Keratinocyte (primary cell): ENCODE measurements at regions not wholly inside any gene's neighbourhood (a gene's known extent, or its start where the extent isn't known, plus 50 kb on each side); places are given as distances from the start of the nearest gene placed in this dataset.
"Not testable (repeated sequence)": the region's sequence is repeated elsewhere in the genome, so short reads cannot be mapped to it uniquely, and the experiment has no call there.

Source experiments
- DNase-seq: peaks from one replicate; pipeline ENCODE4 v3.0.0-alpha.2; 2011; ENCODE audit warnings: low read depth, missing footprints, low spot score
- FAIRE-seq: peaks from 2 replicates; lab custom pipeline; 2011; peaks lifted over from hg19 to GRCh38; lab: Jason Lieb, UNC
- H2AFZ ChIP-seq: 2 replicates; pipeline ENCODE4 v1.6.0; 2012; ENCODE audit warnings: low read length, control low read depth, inconsistent platforms; ENCODE audit not compliant: control insufficient read depth
- H3K27ac ChIP-seq: 2 replicates; pipeline ENCODE4 v1.5.1; 2011; ENCODE audit warnings: low read length; ENCODE audit not compliant: control insufficient read depth, insufficient read depth
- H3K27me3 ChIP-seq: 3 replicates; pipeline ENCODE4 v1.6.0; 2011; ENCODE audit warnings: low read length; ENCODE audit not compliant: control insufficient read depth, insufficient read depth; ENCODE audit errors: extremely low read depth
- H3K36me3 ChIP-seq, 2 experiments: 2 replicates in 1 of 2; 3 replicates in 1 of 2; pipeline ENCODE4 v1.5.1; 2011; ENCODE audit warnings: low read length in 2 of 2, mild to moderate bottlenecking in 1 of 2; ENCODE audit not compliant: control insufficient read depth in 2 of 2, insufficient read depth in 2 of 2; ENCODE audit errors: extremely low read depth in 1 of 2
- H3K4me1 ChIP-seq: 3 replicates; pipeline ENCODE4 v1.5.1; 2011; ENCODE audit warnings: low read length; ENCODE audit not compliant: control insufficient read depth, insufficient read depth; ENCODE audit errors: extremely low read depth
- H3K4me2 ChIP-seq: 3 replicates; pipeline ENCODE4 v1.6.0; 2011; ENCODE audit warnings: low read depth, low read length; ENCODE audit not compliant: control insufficient read depth, insufficient read depth; ENCODE audit errors: extremely low read depth
- H3K4me3 ChIP-seq, 3 experiments: fragments of 200-600 bp in 1 of 3; sonication (generic) in 1 of 3; 2 replicates in 2 of 3; 3 replicates in 1 of 3; pipeline ENCODE4 v1.5.1; 2011 to 2016; ENCODE audit warnings: low read length in 3 of 3, mild to moderate bottlenecking in 3 of 3, control low read depth in 2 of 3, inconsistent platforms in 1 of 3, low read depth in 1 of 3, mixed read lengths in 1 of 3, mixed run types in 1 of 3, moderate library complexity in 1 of 3; ENCODE audit not compliant: control insufficient read depth in 2 of 3, insufficient read depth in 2 of 3; ENCODE audit errors: extremely low read depth in 1 of 3
- H3K79me2 ChIP-seq: 2 replicates; pipeline ENCODE4 v1.6.0; 2012; ENCODE audit warnings: low read length; ENCODE audit not compliant: control insufficient read depth, insufficient read depth
- H3K9ac ChIP-seq: 3 replicates; pipeline ENCODE4 v1.6.0; 2011; ENCODE audit warnings: low read length; ENCODE audit not compliant: control insufficient read depth, insufficient read depth; ENCODE audit errors: extremely low read depth
- H3K9me1 ChIP-seq: 3 replicates; pipeline ENCODE4 v1.6.0; 2011; ENCODE audit warnings: low read length; ENCODE audit not compliant: control insufficient read depth, insufficient read depth; ENCODE audit errors: extremely low read depth
- H3K9me3 ChIP-seq: 2 replicates; pipeline ENCODE4 v1.5.1; 2012; ENCODE audit warnings: low read depth, low read length; ENCODE audit not compliant: control insufficient read depth
- H4K20me1 ChIP-seq: 3 replicates; pipeline ENCODE4 v1.6.0; 2011; ENCODE audit warnings: low read length; ENCODE audit not compliant: control insufficient read depth, insufficient read depth; ENCODE audit errors: extremely low read depth
- EZH2 ChIP-seq: IDR thresholded peaks from one replicate; pipeline ENCODE4 v1.6.1; 2012; ENCODE audit warnings: inconsistent platforms, mild to moderate bottlenecking, low read length, moderate library complexity
- dilution Hi-C: fragments of 300-500 bp; cut with MboI; formaldehyde crosslinking; loops from one replicate; pipeline ENCODE4 v1.7.0; 2020; ENCODE audit warnings: low sequenced_read_pairs; ENCODE audit not compliant: extremely low pct_ligation_motif_present
- TF ChIP-seq, protein P1 (sequence below), 3 experiments: IDR thresholded peaks in 1 of 3; conservative IDR thresholded peaks in 1 of 3; optimal IDR thresholded peaks in 1 of 3; 2 replicates in 2 of 3; 3 replicates in 1 of 3; pipeline versions ENCODE3 to v1.5.1; 2011; ENCODE audit warnings: low read length in 3 of 3, mild to moderate bottlenecking in 3 of 3, moderate library complexity in 2 of 3, control low read depth in 1 of 3, inconsistent platforms in 1 of 3; ENCODE audit not compliant: insufficient read depth in 2 of 3; ENCODE audit errors: extremely low read depth in 1 of 3

DNA sequence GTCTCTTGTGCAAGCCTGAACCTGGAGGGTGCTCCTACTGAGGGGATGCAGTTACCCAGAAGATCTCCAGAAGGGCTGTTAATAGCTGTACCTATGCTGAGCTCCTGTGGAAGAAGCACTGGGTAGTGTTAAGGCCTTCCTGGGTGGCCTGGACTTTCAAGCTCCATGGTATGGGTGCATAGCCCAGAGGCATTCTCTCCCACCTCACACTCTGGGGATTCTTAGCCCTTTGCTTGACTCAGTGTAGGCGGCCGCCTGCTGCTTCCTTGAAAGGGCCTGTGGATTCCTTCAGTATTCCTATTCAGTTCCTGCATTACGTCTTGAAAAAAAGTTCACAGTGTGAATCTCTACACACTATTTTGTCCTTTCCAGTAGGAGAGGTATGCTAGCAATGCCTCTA lies 235.7 kb upstream of the MAGEB16 start:
- H3K9ac ChIP-seq = no peak overlapping the region
- no peaks in the 10 kb centered on the region for H3K36me3 ChIP-seq
- H3K27ac ChIP-seq = no peak overlapping the region
- no peak overlapping the region for H3K4me3 ChIP-seq
- TF ChIP-seq, protein P1, sequence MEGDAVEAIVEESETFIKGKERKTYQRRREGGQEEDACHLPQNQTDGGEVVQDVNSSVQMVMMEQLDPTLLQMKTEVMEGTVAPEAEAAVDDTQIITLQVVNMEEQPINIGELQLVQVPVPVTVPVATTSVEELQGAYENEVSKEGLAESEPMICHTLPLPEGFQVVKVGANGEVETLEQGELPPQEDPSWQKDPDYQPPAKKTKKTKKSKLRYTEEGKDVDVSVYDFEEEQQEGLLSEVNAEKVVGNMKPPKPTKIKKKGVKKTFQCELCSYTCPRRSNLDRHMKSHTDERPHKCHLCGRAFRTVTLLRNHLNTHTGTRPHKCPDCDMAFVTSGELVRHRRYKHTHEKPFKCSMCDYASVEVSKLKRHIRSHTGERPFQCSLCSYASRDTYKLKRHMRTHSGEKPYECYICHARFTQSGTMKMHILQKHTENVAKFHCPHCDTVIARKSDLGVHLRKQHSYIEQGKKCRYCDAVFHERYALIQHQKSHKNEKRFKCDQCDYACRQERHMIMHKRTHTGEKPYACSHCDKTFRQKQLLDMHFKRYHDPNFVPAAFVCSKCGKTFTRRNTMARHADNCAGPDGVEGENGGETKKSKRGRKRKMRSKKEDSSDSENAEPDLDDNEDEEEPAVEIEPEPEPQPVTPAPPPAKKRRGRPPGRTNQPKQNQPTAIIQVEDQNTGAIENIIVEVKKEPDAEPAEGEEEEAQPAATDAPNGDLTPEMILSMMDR (optimal IDR thresholded peaks at IDR 0.05 in 1 of 3, IDR thresholded peaks at IDR 0.05 in 1 of 3, conservative IDR thresholded peaks at IDR 0.05 in 1 of 3; ENCODE audit: extremely low read depth in 1 of 3, insufficient read depth in 2 of 3, low read length in 3 of 3) = no peak
- no peak for TF ChIP-seq EZH2
- no peaks in the 10 kb centered on the region for H3K9me3 ChIP-seq
- H2AFZ ChIP-seq = no peak overlapping the region
- FAIRE-seq (no peak), DNase-seq (no peak)
- H3K9me1 ChIP-seq = no peaks in the 10 kb centered on the region
- H3K27me3 ChIP-seq = no peaks in the 10 kb centered on the region
- dilution Hi-C loops = no loop called here
- no peak overlapping the region for H3K4me2 ChIP-seq
- no peaks in the 10 kb centered on the region for H4K20me1 ChIP-seq
- H3K4me1 ChIP-seq = no peaks in the 10 kb centered on the region
- no peaks in the 10 kb centered on the region for H3K79me2 ChIP-seq

DNA sequence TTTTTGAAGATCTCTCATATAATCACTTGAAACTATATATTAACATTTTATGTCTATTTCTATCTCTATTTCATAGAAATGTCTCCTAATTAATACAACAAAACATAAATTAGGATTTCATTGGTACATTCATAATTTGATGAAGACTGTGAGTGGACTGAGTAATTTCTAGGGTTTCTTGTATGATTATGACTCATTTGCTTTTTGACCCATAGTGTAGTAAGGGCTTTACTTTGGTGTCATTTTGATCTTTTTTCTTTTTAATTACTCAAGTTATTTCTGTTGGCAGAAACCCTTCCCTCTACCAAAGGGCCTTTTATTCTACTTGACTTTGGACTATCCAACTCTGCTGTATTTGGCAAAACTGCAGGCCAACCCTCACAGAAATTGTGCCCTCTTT lies 207.9 kb upstream of the MAGEB16 start:
- Histone ChIP-seq H4K20me1 (no peaks in the 10 kb centered on the region), H3K4me2 (no peak overlapping the region), H3K4me3 (no peak overlapping the region), H3K27ac (no peak overlapping the region), H3K79me2 (no peaks in the 10 kb centered on the region), H3K9ac (no peak overlapping the region), H3K9me3 (no peaks in the 10 kb centered on the region), H3K36me3 (no peaks in the 10 kb centered on the region), H3K9me1 (no peaks in the 10 kb centered on the region), H3K4me1 (no peaks in the 10 kb centered on the region), H3K27me3 (no peaks in the 10 kb centered on the region), H2AFZ (no peak overlapping the region)
- dilution Hi-C loops = no loop called here
- no peak for TF ChIP-seq EZH2
- TF ChIP-seq, protein P1 (optimal IDR thresholded peaks at IDR 0.05 in 1 of 3, IDR thresholded peaks at IDR 0.05 in 1 of 3, conservative IDR thresholded peaks at IDR 0.05 in 1 of 3; ENCODE audit: extremely low read depth in 1 of 3, insufficient read depth in 2 of 3, low read length in 3 of 3) = no peak
- FAIRE-seq (no peak), DNase-seq (no peak)

DNA sequence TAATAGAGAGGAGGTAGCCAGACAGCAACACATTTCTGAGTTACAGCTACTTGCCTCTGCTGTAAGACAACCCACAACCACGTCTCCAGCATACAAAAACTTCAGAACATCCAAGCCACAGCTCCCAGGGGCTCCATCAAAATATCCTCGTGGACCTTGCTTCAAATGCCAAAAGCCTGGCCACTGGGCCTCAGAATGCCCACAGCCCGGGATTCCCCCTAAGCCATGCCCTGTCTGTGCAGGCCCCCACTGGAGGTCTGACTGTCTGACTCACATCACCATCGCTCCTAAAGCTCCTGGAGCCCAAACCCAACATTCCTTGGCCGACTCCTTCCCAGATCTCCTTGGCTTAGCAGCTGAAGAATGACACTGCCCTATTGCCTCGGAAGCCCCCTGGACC lies 186.6 kb upstream of the MAGEB16 start:
- H3K9ac ChIP-seq, H3K9me3 ChIP-seq, H3K4me1 ChIP-seq, H2AFZ ChIP-seq, H3K9me1 ChIP-seq, H4K20me1 ChIP-seq, dilution Hi-C loops, H3K4me2 ChIP-seq, H3K27me3 ChIP-seq, H3K4me3 ChIP-seq, DNase-seq, H3K79me2 ChIP-seq, H3K27ac ChIP-seq, H3K36me3 ChIP-seq, FAIRE-seq: not testable (repeated sequence)
